Common myeloid progenitor, CD34-positive (primary cell): ENCODE measurements at regions not wholly inside any gene's neighbourhood (a gene's known extent, or its start where the extent isn't known, plus 50 kb on each side); places are given as distances from the start of the nearest gene placed in this dataset.

Source experiments
- CTCF ChIA-PET: fragments of 350-600 bp; sonication (Branson Sonifier 250); formaldehyde crosslinking; loops from one replicate; lab custom pipeline; 2021; ENCODE audit warnings: antibody characterized with exemption; lab: Charles Lee
- POLR2A ChIA-PET: fragments of 350-600 bp; sonication (Branson Sonifier 250); formaldehyde crosslinking; loops from one replicate; lab custom pipeline; 2021; ENCODE audit warnings: antibody characterized with exemption; lab: Charles Lee
- DNase-seq, 3 donors: peaks; one replicate each; pipeline versions ENCODE4 v3.0.0 to v3.0.0-alpha.2; 2013
- H3K27ac ChIP-seq, 2 experiments: 1 replicate in 1 of 2; 2 replicates in 1 of 2; pipeline ENCODE4 v1.7.0; 2013; ENCODE audit warnings: inconsistent platforms in 2 of 2, low read length in 2 of 2, mild to moderate bottlenecking in 2 of 2, low read depth in 1 of 2, moderate library complexity in 1 of 2; ENCODE audit not compliant: severe bottlenecking in 2 of 2, insufficient read depth in 1 of 2, poor library complexity in 1 of 2
- H3K27me3 ChIP-seq, 5 experiments: replicated peaks in 2 of 5; 1 replicate in 3 of 5; 2 replicates in 2 of 5; pipeline versions ENCODE4 v1.6.1 to v1.7.0; 2013; ENCODE audit warnings: low read length in 4 of 5, mild to moderate bottlenecking in 2 of 5, moderate library complexity in 2 of 5, inconsistent platforms in 1 of 5; ENCODE audit not compliant: insufficient read depth in 5 of 5, control insufficient read depth in 4 of 5
- H3K36me3 ChIP-seq, 4 experiments: 1 replicate in 2 of 4; 2 replicates in 2 of 4; pipeline versions ENCODE4 v1.6.1 to v1.7.0; 2013; ENCODE audit warnings: low read length in 3 of 4, control low read depth in 1 of 4, mild to moderate bottlenecking in 1 of 4; ENCODE audit not compliant: control insufficient read depth in 4 of 4, insufficient read depth in 4 of 4
- H3K4me1 ChIP-seq, 4 experiments: 1 replicate in 3 of 4; 2 replicates in 1 of 4; pipeline versions ENCODE4 v1.6.1 to v1.7.1; 2013; ENCODE audit warnings: low read length in 3 of 4, mild to moderate bottlenecking in 3 of 4, control low read depth in 1 of 4, inconsistent platforms in 1 of 4, moderate library complexity in 1 of 4; ENCODE audit not compliant: control insufficient read depth in 4 of 4, insufficient read depth in 4 of 4; ENCODE audit errors: control extremely low read depth in 1 of 4
- H3K4me3 ChIP-seq, 7 experiments: 1 replicate in 4 of 7; 2 replicates in 3 of 7; pipeline versions ENCODE4 v1.5.1 to v1.7.0; 2013; ENCODE audit warnings: mild to moderate bottlenecking in 7 of 7, low read length in 6 of 7, moderate library complexity in 6 of 7, inconsistent platforms in 2 of 7, low read depth in 2 of 7, control low read depth in 1 of 7; ENCODE audit not compliant: insufficient read depth in 4 of 7, control insufficient read depth in 1 of 7; ENCODE audit errors: extremely low read depth in 1 of 7
- H3K9me3 ChIP-seq, 5 experiments: 1 replicate in 4 of 5; 2 replicates in 1 of 5; pipeline versions ENCODE4 v1.6.1 to v1.7.1; 2013; ENCODE audit warnings: low read length in 4 of 5, mild to moderate bottlenecking in 2 of 5, inconsistent platforms in 1 of 5, low read depth in 1 of 5, moderate library complexity in 1 of 5; ENCODE audit not compliant: control insufficient read depth in 4 of 5, insufficient read depth in 2 of 5; ENCODE audit errors: control extremely low read depth in 1 of 5
- WGBS: methylation state at CpG from one replicate; pipeline ENCODE4 v1.1.5; 2013; ENCODE audit not compliant: insufficient coverage; 5-methylcytosine and 5-hydroxymethylcytosine counted together

GRCh38 chr12:17371491-17372215, 718.3 kb downstream of the RERGL start:
- DNase-seq = no peak
- 100% methylated on average over 1 of the region's 5 CpGs for WGBS
- no peaks in the 10 kb centered on the region for H3K4me1 ChIP-seq
- POLR2A ChIA-PET = no interaction called here
- no peaks in the 10 kb centered on the region for H3K27me3 ChIP-seq
- no peaks in the 10 kb centered on the region for H3K9me3 ChIP-seq
- no peak overlapping the region for H3K27ac ChIP-seq
- no peaks in the 10 kb centered on the region for H3K36me3 ChIP-seq
- no peak overlapping the region for H3K4me3 ChIP-seq
- CTCF ChIA-PET = interaction anchor here (1.3 kb wide), 1 partner anchor 16 kb away, joined by 3 read pairs; no protein-coding TSS in a partner anchor

- Histone ChIP-seq H3K27me3 (no peaks in the 10 kb centered on the region), H3K36me3 (no peaks in the 10 kb centered on the region), H3K4me3 (no peak overlapping the region), H3K4me1 (no peaks in the 10 kb centered on the region), H3K9me3 (no peaks in the 10 kb centered on the region), H3K27ac (no peak overlapping the region)
- DNase-seq = no peak
- ChIA-PET POLR2A (no interaction called here), CTCF (no interaction called here)
Measured at GRCh38 chr12:17370621-17371020, 719.4 kb downstream of the RERGL start.

GRCh38 chr12:17369556-17369955, 720.4 kb downstream of the RERGL start:
- ChIA-PET POLR2A (no interaction called here), CTCF (no interaction called here)
- WGBS = 100% methylated on average over 1 of the region's 1 CpG
- no peak overlapping the region for H3K27ac ChIP-seq
- DNase-seq = no peak
- H3K36me3 ChIP-seq = no peaks in the 10 kb centered on the region
- H3K9me3 ChIP-seq = no peaks in the 10 kb centered on the region
- no peaks in the 10 kb centered on the region for H3K27me3 ChIP-seq
- H3K4me1 ChIP-seq = no peaks in the 10 kb centered on the region
- no peak overlapping the region for H3K4me3 ChIP-seq

GRCh38 chr12:17361224-17361623, 728.8 kb downstream of the RERGL start:
- WGBS = no CpG with 5 or more reads among the region's 3 CpGs
- POLR2A ChIA-PET = no interaction called here

GRCh38 chr12:17358835-17359234, 731.2 kb downstream of the RERGL start:
- ChIA-PET POLR2A (no interaction called here), CTCF (no interaction called here)
- H3K27me3 ChIP-seq = no peaks in the 10 kb centered on the region
- no peak overlapping the region for H3K27ac ChIP-seq
- DNase-seq = no peak
- H3K36me3 ChIP-seq = no peaks in the 10 kb centered on the region
- no peaks in the 10 kb centered on the region for H3K9me3 ChIP-seq
- WGBS = 0% methylated on average over 1 of the region's 3 CpGs
- H3K4me3 ChIP-seq = no peak overlapping the region
- H3K4me1 ChIP-seq = no peaks in the 10 kb centered on the region

More at GRCh38 chr12:17361224-17361623, 728.8 kb downstream of the RERGL start:
- DNase-seq = no peak
- no peaks in the 10 kb centered on the region for H3K9me3 ChIP-seq
- H3K4me1 ChIP-seq = no peaks in the 10 kb centered on the region
- CTCF ChIA-PET = no interaction called here
- no peak overlapping the region for H3K27ac ChIP-seq
- H3K36me3 ChIP-seq = no peaks in the 10 kb centered on the region
- H3K4me3 ChIP-seq = no peak overlapping the region
- no peaks in the 10 kb centered on the region for H3K27me3 ChIP-seq

- Histone ChIP-seq H3K27me3 (no peaks in the 10 kb centered on the region), H3K9me3 (no peaks in the 10 kb centered on the region), H3K4me3 (no peak overlapping the region), H3K27ac (no peak overlapping the region), H3K4me1 (no peaks in the 10 kb centered on the region), H3K36me3 (no peaks in the 10 kb centered on the region)
- POLR2A ChIA-PET = no interaction called here
- WGBS = 86% methylated on average over 1 of the region's 1 CpG
- DNase-seq = no peak
- CTCF ChIA-PET = no interaction called here
Measured at GRCh38 chr12:17357396-17357795, 732.6 kb downstream of the RERGL start.

GRCh38 chr12:17352164-17352563, 737.8 kb downstream of the RERGL start:
- no peak overlapping the region for H3K27ac ChIP-seq
- WGBS = no CpG with 5 or more reads among the region's 1 CpG
- CTCF ChIA-PET = no interaction called here
- no peak overlapping the region for H3K4me3 ChIP-seq
- H3K36me3 ChIP-seq = no peaks in the 10 kb centered on the region
- no peaks in the 10 kb centered on the region for H3K9me3 ChIP-seq
- no peaks in the 10 kb centered on the region for H3K27me3 ChIP-seq
- DNase-seq = no peak
- H3K4me1 ChIP-seq = no peaks in the 10 kb centered on the region
- POLR2A ChIA-PET = no interaction called here
